Ovary (tissue), 3 donors: ENCODE measurements at regions not wholly inside any gene's neighbourhood (a gene's known extent, or its start where the extent isn't known, plus 50 kb on each side); places are given as distances from the start of the nearest gene placed in this dataset.

ENCODE experiments used
- EP300 ChIP-seq: sonication (generic); formaldehyde crosslinking; IDR thresholded peaks from one replicate; pipeline ENCODE4 v1.6.1; 2017; ENCODE audit warnings: antibody characterized with exemption
- POLR2A ChIP-seq: fragments of 450-650 bp; IDR thresholded peaks from one replicate; pipeline ENCODE4 v1.6.1; 2017; ENCODE audit warnings: antibody characterized with exemption, mild to moderate bottlenecking, moderate library complexity
- TF ChIP-seq, protein P1 (sequence below), 3 donors: fragments of 450-650 bp in 2 of 3; fragments of 200-600 bp in 1 of 3; IDR thresholded peaks; one replicate each; pipeline versions ENCODE4 v1.5.1 to v1.8.0; 2016 to 2022; ENCODE audit warnings: antibody characterized with exemption in 3 of 3, mild to moderate bottlenecking in 1 of 3
- donor health status: DM: no; HTN: no; CAD: no.

DNA sequence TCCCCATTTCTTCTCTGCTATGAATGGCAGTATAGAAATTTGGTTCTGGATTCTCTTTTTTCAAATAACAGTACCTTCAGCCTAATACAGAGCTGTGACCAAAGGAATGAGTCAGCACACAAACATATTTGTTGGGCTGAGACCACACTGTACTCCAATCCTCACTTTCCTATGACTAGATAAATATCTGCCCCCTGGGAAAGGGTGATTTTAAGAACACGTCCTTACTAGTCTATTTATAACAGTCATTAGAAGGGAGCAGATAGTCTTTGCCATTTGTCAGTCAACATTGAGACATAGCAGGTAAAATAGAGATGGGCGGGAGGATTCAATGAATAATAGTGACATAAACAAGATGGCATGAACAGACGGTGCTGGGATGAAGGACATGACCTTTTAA lies 461.3 kb downstream of the MCTP2 start:
- TF ChIP-seq, protein P1, sequence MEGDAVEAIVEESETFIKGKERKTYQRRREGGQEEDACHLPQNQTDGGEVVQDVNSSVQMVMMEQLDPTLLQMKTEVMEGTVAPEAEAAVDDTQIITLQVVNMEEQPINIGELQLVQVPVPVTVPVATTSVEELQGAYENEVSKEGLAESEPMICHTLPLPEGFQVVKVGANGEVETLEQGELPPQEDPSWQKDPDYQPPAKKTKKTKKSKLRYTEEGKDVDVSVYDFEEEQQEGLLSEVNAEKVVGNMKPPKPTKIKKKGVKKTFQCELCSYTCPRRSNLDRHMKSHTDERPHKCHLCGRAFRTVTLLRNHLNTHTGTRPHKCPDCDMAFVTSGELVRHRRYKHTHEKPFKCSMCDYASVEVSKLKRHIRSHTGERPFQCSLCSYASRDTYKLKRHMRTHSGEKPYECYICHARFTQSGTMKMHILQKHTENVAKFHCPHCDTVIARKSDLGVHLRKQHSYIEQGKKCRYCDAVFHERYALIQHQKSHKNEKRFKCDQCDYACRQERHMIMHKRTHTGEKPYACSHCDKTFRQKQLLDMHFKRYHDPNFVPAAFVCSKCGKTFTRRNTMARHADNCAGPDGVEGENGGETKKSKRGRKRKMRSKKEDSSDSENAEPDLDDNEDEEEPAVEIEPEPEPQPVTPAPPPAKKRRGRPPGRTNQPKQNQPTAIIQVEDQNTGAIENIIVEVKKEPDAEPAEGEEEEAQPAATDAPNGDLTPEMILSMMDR (IDR thresholded peaks at IDR 0.05): no peak
- TF ChIP-seq POLR2A (no peak), EP300 (no peak)
